Left colon (tissue), 2 donors: ENCODE measurements at regions not wholly inside any gene's neighbourhood (a gene's known extent, or its start where the extent isn't known, plus 50 kb on each side); places are given as distances from the start of the nearest gene placed in this dataset.
"Not testable (repeated sequence)": the region's sequence is repeated elsewhere in the genome, so short reads cannot be mapped to it uniquely, and the experiment has no call there.

Experiments
- ATAC-seq: fragments of 200-7000 bp; cut with Tn5 transposase; one replicate; pipeline ENCODE4 v1.9.1; 2020; ENCODE audit warnings: mild to moderate bottlenecking, moderate library complexity
- DNase-seq, 2 donors: peaks; one replicate each; pipeline ENCODE4 v3.0.0-alpha.2; 2020
- intact Hi-C, 2 donors: fragments of 100-400 bp; cut with DNase I in 1 of 2; cut with micrococcal nuclease in 1 of 2; formaldehyde crosslinking; loops; one replicate each; pipeline versions ENCODE4 v1.11.2 to v1.14.0; 2022; cut with DNase I, micrococcal nuclease
- donor health status: DM: no; HTN: no; CAD: no.
- donor health status: DM: yes; HTN: yes; CAD: no.

DNA sequence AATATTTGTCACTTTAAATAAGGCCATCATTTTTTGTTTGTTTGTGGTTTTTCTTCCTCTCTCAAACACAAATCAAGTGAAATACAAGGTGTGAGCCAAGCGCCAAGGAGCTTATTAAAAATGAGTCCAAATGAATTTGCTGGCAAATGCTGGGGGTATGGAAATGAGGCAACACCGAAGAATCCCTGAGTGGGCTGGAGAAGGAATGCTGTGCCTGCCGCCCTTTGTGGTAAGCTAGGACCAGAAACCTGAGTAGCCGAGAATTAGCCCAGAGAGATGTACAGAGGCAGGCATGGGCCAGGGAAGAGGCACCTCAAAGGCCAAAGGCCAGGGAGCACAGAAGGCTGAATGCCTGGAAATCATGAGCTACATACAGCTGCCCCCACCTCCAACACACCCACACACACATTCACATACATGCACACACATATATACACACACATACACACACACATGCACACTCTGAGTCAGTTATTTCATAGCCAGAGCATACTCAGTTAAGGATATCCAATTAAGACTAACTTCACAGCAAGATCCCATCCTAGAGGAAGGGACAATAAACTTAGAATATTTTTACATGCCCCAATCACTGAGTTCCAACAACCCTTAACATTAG lies 266.1 kb upstream of the DYNLRB2 start:
- intact Hi-C loops: no loop called here
- DNase-seq: no peak
- no peak for ATAC-seq

DNA sequence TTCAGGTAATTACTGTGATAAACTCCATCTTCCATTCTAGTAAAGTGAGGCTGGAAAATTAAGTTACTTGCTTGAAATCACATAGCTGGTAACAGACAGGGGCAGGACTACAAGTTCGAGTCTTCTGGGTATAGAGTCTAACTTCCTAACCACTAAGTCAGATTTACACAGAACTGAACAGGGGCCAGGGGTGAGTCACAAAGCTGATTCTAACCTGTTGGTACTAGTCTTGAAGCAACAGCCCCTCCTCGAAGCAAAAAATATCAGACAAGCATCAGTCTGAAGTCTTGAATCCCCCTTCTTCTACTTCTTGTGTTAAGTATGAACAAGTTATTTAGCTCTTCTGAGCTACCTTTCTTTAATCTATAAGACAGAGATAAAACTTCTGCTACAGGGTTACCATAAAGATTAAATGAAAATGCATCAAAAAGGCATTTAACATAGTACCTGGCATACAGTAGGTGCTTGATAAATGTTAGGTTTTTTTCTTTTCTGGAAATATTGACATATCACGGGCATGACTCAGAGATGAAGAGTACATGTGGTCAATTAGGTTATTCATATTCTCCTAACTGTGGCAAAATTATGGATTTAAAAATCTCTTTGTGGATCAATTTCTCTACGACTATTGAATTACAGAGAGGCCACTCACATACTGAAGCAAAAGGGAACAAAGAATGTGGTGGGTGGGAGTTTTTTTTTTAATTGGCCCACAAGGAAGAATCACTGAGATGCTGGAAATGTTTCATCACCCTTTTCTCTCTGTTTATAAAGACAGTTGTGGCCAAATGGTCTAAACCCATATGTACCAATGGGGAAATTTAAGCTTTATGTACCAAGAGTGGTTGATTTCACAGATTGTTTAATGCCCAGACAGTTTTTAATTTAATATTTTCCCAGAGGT lies 266.9 kb upstream of the DYNLRB2 start:
- ATAC-seq (no peak), DNase-seq (no peak)
- intact Hi-C loops: no loop called here

DNA sequence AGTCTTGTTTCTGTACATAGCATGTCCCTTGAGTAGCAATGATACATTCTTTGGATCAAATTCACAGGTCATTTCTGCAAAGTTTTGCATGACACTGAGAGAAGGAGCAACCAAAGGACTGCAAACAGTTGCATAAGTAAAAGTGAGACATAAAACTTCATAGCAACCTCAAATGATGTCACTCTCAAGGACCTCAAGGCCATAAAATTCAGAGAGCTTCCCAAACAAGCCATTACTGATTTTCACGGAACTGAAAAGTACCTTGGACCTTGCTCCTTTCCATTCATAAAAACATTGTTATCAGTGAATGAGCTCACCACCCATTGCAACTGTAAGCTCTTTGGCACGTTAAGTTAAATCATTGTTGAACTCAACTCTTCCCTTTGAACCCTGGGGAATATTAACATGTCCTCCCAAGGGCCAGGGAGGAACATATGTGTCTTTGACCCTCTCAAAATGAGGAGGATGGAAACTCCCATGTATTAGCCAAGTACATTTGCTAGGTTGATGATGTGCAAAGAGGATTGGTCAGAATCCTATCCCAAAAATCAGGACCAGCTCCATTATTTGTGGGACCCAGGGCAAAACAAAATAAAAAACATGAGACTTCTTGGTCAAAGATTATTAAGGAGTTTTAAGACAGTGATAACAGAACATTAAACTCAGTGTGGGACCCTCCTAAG lies 275.0 kb upstream of the DYNLRB2 start:
- peak in 1 of 2 donors; percentile 29 for DNase-seq
- intact Hi-C loops: no loop called here
- ATAC-seq: peak; percentile 87

DNA sequence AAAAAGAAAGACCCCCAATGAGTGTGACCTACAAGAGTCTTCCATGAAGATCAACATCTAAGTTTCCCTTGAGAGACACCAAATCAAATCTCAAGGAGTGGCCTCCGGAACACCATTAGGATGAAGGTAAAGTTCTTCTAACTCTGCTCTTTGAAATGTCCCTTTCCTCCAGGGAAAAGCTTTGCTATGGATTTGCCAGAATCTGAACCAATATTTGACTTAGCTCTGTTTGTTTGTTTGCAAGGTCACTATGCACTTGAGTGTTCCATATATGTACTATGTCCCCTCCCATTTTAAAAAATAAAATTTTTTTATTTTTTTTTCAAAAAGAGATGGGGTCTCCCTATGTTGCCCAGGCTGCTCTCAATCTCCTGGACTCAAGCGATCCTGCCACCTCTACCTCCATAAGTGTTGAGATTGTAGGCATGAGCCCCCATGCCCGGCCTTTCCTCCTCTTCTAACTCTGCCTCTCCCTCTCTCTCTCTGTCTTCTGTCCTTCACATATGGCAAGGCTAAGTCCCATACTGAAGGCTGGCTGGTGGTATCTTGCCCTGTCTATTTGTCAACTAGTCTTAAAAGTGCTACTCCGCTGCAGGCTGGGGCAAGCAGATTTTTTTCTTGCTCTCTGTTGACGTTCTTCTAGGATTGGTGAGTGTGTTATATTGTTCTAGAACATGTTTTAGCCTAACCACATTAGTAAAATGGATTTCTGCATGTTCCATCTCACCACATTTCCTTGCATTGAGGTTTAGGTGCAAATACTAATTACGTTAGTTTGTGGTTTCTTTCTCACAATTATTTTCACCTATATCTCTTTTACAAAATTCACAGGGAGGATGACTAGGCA lies 276.7 kb upstream of the DYNLRB2 start:
- ATAC-seq (no peak), DNase-seq (no peak)
- intact Hi-C loops: no loop called here

DNA sequence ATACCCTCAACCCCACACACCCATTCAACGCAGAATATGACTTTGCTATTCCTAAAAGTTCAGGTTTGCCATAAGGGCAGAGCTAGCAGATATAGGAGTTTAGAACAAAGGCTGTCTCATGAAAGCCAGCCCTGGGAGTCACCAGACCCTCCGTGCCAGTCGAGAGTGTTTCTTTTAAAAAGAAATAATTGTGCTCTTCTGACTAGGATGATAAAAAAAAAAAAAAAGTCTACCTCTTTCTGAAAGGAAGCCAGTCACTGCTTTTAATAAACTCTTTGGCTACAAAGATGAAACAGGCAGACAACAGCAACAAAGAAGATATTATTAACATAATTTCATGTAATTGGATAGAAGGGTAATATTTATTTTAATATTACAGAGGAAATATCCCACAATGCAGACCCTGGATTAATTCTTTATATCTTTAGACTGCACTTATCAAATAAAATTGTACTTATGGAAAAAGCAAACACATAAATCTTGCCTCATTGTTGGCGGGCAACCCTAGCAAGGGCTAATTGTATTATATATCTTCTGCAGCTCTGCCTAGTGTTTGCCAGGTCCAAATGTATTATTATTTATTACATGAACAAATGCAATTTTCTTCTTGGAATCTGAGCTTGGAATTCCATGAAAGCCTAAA lies 277.5 kb upstream of the DYNLRB2 start:
- no peak for DNase-seq
- no peak for ATAC-seq
- intact Hi-C loops: no loop called here

DNA sequence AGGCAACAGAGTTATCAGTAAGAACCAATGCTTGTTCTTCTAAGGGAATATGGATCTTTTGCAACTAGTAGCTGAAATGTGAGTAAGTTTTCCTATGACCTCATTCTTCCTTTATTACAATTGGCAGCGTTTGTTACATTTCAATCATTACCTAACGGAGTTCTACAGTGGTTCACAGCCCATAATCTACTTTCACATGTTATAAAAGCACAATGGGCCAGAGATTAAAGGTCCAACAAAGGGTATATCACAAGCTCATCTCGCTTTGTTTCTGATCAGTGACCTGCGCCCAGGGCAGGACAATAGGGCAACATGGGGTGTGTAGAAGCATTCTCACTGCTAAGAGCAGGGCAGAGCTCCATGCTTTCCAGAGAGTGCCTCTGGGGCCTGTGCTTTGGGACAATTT lies 279.9 kb upstream of the DYNLRB2 start:
- DNase-seq (peak; percentile 52 to 53), ATAC-seq (peak; percentile 81)
- intact Hi-C loops: no loop called here

DNA sequence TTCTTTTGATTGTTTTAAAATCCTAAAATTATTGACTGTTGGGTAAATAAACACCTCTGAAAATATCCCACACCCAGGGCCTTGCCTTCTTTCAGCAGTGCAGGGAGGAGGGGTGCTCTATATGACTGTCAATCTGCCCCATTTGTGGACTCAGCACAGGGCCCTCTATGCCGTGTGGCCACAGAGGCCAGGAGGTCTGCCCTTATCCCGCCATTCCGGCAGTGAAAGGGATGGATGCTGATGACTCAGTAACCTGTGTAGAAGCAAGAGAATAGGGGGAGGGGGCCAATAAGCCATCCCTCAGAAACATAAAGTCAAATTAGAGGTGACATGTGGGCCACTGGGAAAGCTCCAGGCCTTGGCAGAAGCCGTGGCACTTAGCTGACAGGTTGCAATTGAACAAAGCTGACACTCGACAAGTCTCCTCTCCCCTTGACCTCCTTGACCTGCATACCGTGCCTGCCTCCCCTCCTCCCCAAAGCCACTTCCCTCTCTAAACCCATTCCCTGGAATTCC lies 281.4 kb upstream of the DYNLRB2 start:
- intact Hi-C loops: no loop called here
- ATAC-seq: no peak
- DNase-seq: no peak

DNA sequence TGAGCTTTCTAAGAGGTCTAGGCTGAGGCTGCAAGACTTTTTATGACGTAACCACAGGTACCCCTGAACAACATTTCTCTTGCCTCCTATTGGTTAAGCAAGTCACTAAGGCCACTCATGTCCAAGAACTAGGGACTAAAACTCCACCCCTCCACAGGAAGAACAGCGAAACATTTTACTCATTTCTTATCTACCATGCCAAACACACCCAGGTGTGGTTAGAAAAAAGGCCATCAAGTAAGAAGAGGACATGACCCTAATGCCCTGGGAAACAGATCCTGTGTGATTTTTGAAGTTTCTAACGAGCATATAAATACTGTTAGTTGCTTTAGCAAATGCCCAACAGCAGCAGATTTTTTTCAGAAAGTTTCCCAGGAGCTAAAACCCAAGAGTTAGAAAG lies 282.4 kb upstream of the DYNLRB2 start:
- DNase-seq (no peak), ATAC-seq (peak; percentile 55)
- intact Hi-C loops: no loop called here

DNA sequence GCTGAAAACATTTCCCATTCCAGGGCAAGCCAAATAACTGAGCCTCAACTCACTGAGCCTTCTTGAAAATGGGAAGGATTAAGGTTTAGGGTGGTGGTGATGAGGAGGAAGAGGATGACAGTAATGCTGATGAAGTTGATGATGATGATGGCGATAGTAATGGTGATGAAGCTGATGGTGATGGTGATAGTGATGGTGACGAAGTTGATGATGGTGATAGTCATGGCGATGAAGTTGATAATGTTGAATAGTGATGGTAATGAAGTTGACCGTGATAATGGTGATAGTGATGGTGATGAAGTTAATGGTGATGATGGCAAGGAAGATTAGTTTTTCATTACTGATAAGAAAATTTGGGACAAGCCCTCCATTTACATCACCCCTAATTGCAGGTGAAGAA lies 285.8 kb upstream of the DYNLRB2 start:
- intact Hi-C loops: no loop called here
- ATAC-seq: no peak
- no peak for DNase-seq

DNA sequence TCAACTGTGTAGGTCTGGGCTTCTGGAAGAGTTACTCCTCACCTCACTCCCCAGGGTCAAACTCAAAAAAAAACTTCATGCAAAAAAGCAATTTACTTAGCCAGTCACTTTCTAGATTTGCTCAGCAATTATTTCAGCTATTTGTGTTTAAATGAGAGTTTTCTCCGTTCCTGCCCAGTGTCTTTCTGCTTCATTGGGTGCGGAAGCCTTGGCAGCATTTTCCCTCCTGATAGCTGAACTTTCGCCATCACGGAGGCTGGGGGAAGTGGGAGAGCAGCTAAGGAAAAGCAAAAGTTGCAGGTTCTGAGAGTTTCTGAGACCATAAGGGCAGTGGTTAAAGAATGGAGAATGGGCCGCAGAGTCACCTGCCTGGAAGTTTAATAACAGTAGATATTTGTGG lies 287.1 kb upstream of the DYNLRB2 start:
- ATAC-seq: no peak
- intact Hi-C loops: no loop called here

DNA sequence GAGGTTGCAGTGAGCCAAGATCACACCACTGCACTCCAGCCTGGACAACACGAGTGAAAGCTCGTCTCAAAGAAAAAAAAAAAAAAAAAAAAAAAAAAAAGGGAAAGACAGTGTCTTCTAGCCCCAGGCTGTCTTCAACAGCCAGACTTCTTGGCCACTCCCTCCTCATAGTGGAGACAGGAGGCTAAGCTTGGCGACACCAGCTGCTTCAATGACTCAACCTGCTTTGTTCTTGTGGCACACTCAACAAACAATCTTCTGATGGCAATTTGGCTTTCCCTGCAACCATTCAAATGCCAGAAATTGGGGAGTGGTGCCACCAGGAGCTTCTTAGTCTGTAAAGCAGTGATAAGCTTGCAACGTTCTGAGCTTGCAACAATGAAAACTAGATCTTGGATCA lies 290.4 kb upstream of the DYNLRB2 start:
- ATAC-seq: no peak
- intact Hi-C loops: no loop called here
- no peak for DNase-seq

More for the DNA sequence above, 287.1 kb upstream of the DYNLRB2 start:
- no peak for DNase-seq

DNA sequence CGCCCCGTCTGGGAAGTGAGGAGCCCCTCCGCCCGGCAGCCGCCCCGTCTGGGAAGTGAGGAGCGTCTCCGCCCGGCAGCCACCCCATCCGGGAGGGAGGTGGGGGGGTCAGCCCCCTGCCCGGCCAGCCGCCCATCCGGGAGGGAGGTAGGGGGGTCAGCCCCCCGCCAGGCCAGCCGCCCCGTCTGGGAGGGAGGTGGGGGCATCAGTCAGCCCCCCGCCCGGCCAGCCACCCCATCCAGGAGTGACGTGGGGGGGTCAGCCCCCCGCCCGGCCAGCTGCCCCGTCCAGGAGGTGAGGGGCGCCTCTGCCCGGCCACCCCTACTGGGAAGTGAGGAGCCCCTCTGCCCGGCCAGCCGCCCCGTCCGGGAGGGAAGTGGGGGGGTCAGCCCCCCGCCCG lies 297.5 kb upstream of the DYNLRB2 start:
- DNase-seq, ATAC-seq, intact Hi-C loops: not testable (repeated sequence)

DNA sequence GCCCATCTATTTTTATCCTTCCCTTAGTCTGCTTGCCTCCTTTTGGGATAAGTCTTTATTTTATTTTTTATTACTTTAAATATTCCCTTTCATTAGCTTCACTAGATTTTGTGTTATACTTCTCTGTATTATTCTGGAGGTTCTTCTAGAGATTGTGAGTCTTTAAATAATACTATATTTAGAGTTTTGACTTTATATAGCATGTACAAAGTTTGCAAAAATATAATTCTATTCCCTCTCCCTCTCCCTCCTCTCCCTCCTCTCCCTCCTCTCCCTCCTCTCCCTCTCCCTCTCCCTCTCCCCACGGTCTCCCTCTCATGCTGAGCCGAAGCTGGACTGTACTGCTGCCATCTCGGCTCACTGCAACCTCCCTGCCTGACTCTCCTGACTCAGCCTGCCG lies 298.5 kb upstream of the DYNLRB2 start:
- DNase-seq, ATAC-seq, intact Hi-C loops: not testable (repeated sequence)

DNA sequence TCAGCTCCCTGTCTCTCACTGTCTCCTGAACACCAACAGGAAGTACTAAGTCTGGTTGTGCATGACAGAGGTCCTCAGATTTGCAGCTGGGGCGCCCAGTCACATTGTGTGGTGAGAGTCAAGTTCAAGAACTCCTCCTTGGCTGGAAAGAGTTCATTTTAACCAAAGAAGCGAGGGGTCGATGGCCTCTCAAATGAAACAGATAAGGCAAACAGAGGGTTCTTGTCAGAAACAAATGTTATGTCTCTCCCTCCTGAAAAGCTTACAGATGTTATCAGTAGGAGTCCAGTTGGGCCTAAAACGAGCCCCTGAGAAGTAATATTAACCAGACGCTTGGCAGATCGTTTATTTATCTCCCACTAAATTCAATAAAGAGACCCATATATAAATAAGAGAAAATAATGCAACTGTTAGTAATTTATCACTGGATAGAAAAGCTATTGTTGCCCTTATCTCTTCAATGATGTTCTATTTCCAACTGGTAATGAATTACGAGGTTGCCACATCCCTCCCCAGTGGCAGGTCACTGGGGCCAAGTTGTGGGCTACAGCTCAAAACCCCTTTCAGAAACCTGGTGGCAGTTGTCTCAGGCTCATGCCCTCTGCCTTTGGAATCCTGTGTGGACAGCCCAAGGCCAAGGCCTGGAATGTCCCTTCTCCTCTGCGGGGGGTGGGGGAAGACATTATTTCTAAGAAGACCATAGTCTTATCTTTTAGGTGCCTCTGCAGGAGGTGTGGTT lies 307.5 kb upstream of the DYNLRB2 start:
- ATAC-seq (no peak), DNase-seq (no peak)
- intact Hi-C loops: no loop called here

DNA sequence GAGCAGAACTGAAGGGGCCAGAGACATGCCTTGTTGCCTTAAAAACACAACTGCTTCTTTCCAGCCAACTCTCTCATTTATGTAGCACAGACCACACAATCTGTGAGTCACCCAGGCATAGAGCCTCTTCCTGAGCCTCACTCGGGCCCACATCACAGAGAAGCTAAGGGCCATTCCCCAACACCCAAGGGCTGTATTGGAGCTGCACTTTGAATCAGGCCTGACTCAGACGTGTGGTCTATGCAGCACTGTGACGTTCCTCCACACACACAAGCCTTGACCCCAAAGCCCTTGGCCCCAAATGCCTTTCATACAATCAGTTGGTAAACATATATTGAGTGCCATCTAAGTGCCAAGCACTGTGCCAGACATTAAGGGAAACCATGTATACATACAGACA lies 308.9 kb upstream of the DYNLRB2 start:
- DNase-seq (no peak), ATAC-seq (no peak)
- intact Hi-C loops: no loop called here

DNA sequence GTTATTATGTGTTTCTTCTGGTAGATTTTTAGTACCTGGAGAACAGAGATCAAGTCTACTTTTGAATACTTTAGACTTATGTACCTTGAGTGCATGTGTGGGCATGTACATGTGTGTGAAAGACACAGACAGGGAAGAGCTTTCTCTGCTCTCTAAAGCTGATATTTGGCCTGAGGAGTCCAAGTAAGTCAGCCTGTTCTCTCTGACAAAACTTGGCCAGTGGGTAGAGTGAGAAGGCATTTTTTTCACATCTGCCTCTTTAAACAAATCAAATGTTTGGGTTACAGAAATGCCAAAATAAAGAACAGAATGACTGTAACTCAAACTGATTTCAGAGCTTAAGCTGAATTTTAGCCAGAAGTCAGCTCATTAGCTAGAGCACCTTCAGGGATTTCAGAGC lies 309.7 kb upstream of the DYNLRB2 start:
- intact Hi-C loops: no loop called here
- no peak for DNase-seq
- no peak for ATAC-seq

DNA sequence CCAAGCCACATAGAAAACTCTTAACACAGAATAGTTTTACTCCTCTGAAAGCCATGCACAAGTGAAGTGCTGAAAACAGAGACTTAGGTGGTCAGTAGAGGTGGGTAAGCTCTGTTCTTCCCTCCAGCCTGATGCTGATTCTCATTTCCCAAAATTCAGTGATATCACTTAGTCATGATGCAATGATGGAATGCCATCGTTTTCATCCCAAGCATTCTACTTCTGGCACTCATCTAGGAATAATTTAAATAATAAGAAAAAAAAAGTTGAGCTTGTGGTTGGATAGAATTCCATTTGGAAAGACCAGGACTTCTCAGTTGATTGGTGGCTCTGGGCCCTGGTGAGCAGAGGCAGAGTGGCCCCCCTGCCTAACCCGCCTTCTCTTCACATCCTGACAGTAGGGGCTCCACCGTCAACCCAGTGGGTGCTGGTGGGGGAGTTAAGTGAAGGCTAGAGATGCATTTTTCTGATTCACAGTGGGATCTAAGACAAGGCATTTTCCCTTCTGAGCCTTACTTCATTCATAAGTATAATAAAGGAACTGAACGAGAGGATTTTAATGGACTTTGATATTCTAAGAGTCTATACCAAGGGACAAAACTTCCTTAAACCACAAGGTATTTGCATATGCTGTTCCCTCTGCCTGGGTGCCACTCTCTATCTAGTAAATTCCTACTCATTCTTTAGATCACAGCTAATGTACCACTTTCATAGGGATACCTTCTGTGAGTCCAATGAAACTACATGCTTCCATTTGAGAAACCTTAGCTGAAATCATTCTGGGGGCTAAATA lies 310.3 kb upstream of the DYNLRB2 start:
- DNase-seq: no peak
- intact Hi-C loops: no loop called here
- ATAC-seq: peak; percentile 73
